HepG2 (cell line): ENCODE measurements at regions not wholly inside any gene's neighbourhood (a gene's known extent, or its start where the extent isn't known, plus 50 kb on each side); places are given as distances from the start of the nearest gene placed in this dataset.

ENCODE experiments used
- ATF7-NPFF ChIP-seq: sonication (generic); formaldehyde crosslinking; IDR thresholded peaks from 2 replicates; pipeline ENCODE4 v1.8.1; 2023; ENCODE audit warnings: mild to moderate bottlenecking, low read depth, missing genetic modification reagents, moderate library complexity
- BHLHE40 ChIP-seq: IDR thresholded peaks from 2 replicates; pipeline ENCODE4 v1.6.1; 2011; ENCODE audit warnings: low read length, improper control_type of control experiment
- E2F5 ChIP-seq: sonication (generic); formaldehyde crosslinking; conservative IDR thresholded peaks from 2 replicates; pipeline ENCODE4 v1.4.0; 2020; ENCODE audit warnings: missing genetic modification reagents
- MNT ChIP-seq: fragments of 450-650 bp; IDR thresholded peaks from 2 replicates; pipeline ENCODE4 v1.6.1; 2016
- PATZ1 ChIP-seq: sonication (generic); formaldehyde crosslinking; IDR thresholded peaks from 2 replicates; pipeline ENCODE4 v1.4.0; 2020; ENCODE audit warnings: missing genetic modification reagents
- PBX2 ChIP-seq: IDR thresholded peaks from 2 replicates; pipeline ENCODE4 v1.6.1; 2016; ENCODE audit warnings: control low read depth
- RFXANK ChIP-seq: IDR thresholded peaks from 2 replicates; pipeline ENCODE4 v1.6.1; 2016
- SALL2 ChIP-seq: sonication (generic); formaldehyde crosslinking; IDR thresholded peaks from 2 replicates; pipeline ENCODE4 v1.8.1; 2023; ENCODE audit warnings: mild to moderate bottlenecking, missing genetic modification reagents, inconsistent platforms
- SNAPC5 ChIP-seq: sonication (generic); formaldehyde crosslinking; IDR thresholded peaks from 2 replicates; pipeline ENCODE4 v1.8.1; 2023; ENCODE audit warnings: mild to moderate bottlenecking, missing genetic modification reagents, borderline replicate concordance
- SRSF1 ChIP-seq: fragments of 200-400 bp; formaldehyde crosslinking; optimal IDR thresholded peaks from 2 replicates; pipeline ENCODE3; 2017; ENCODE audit warnings: mild to moderate bottlenecking, low read depth, low read length, moderate library complexity
- THAP8 ChIP-seq: sonication (generic); formaldehyde crosslinking; IDR thresholded peaks from 2 replicates; pipeline ENCODE4 v1.5.1; 2020; ENCODE audit warnings: missing genetic modification reagents, mild to moderate bottlenecking, borderline replicate concordance
- ZBTB4 ChIP-seq: sonication (generic); formaldehyde crosslinking; IDR thresholded peaks from 2 replicates; pipeline ENCODE4 v1.4.0; 2020; ENCODE audit warnings: missing genetic modification reagents, mild to moderate bottlenecking, borderline replicate concordance
- ZNF232 ChIP-seq: sonication (generic); formaldehyde crosslinking; IDR thresholded peaks from 2 replicates; pipeline ENCODE4 v1.4.0; 2020; ENCODE audit warnings: missing genetic modification reagents, borderline replicate concordance
- ZNF251 ChIP-seq: sonication (generic); formaldehyde crosslinking; IDR thresholded peaks from 2 replicates; pipeline ENCODE4 v1.9.0; 2021; ENCODE audit warnings: mild to moderate bottlenecking, missing genetic modification reagents
- ZNF773 ChIP-seq: sonication (generic); formaldehyde crosslinking; IDR thresholded peaks from 2 replicates; pipeline ENCODE4 v1.4.0; 2020; ENCODE audit warnings: missing genetic modification reagents, borderline replicate concordance
- ZSCAN29 ChIP-seq: sonication (generic); formaldehyde crosslinking; conservative IDR thresholded peaks from 2 replicates; pipeline ENCODE4 v1.4.0; 2020; ENCODE audit warnings: mild to moderate bottlenecking, missing genetic modification reagents

- TF ChIP-seq ZNF232 (CRISPR knock-in tag) = no peak
- TF ChIP-seq ZNF251 (CRISPR knock-in tag) = no peak
- TF ChIP-seq SNAPC5 (CRISPR knock-in tag) = no peak
- no peak for TF ChIP-seq PATZ1 (CRISPR knock-in tag)
- TF ChIP-seq MNT = peak; percentile 53; the same call in 1 of the 2 replicates
- TF ChIP-seq RFXANK (CRISPR knock-in tag) = no peak
- TF ChIP-seq E2F5 = no peak
- no peak for TF ChIP-seq ZNF773
- no peak for TF ChIP-seq THAP8 (CRISPR knock-in tag)
- peak; percentile 49; the same call in 1 of the 2 replicates for TF ChIP-seq PBX2 (CRISPR knock-in tag)
- TF ChIP-seq ZBTB4 (CRISPR knock-in tag) = no peak
- no peak for TF ChIP-seq SALL2 (CRISPR knock-in tag)
- TF ChIP-seq ZSCAN29 (CRISPR knock-in tag) = no peak
- TF ChIP-seq ATF7-NPFF = no peak
- peak; percentile 86 for TF ChIP-seq BHLHE40
- no peak for TF ChIP-seq SRSF1
Measured at GRCh38 chr6:85360794-85361642, 88.9 kb upstream of the NT5E start (continued).
